Calu3 (cell line): ENCODE measurements at regions not wholly inside any gene's neighbourhood (a gene's known extent, or its start where the extent isn't known, plus 50 kb on each side); places are given as distances from the start of the nearest gene placed in this dataset.

Source experiments
- BruUV-seq: library from RNA; stranded (reverse); fragments of 400-500 nt; replicated peaks from 2 replicates; lab custom pipeline; 2021; lab: Mats Ljungman, UMichigan
- CTCF ChIA-PET: fragments of 300-600 bp; sonication (Branson Sonifier 250); formaldehyde crosslinking; loops from one replicate; lab custom pipeline; 2022; ENCODE audit warnings: antibody characterized with exemption; lab: Charles Lee
- DNase-seq: peaks from one replicate; pipeline ENCODE4 v3.0.0; 2022
- H3K27ac Mint-ChIP-seq: one replicate; pipeline ENCODE4 v1.8.0; 2022; ENCODE audit warnings: mixed read lengths; ENCODE audit not compliant: unreplicated experiment
- H3K27me3 Mint-ChIP-seq: one replicate; pipeline ENCODE4 v1.8.0; 2022; ENCODE audit warnings: mixed read lengths; ENCODE audit not compliant: unreplicated experiment
- H3K36me3 Mint-ChIP-seq: one replicate; pipeline ENCODE4 v1.8.0; 2022; ENCODE audit warnings: mild to moderate bottlenecking, moderate library complexity, mixed read lengths; ENCODE audit not compliant: insufficient read depth, unreplicated experiment
- H3K4me1 Mint-ChIP-seq: one replicate; pipeline ENCODE4 v1.8.0; 2022; ENCODE audit warnings: mild to moderate bottlenecking, low read depth, mixed read lengths; ENCODE audit not compliant: unreplicated experiment
- H3K4me3 Mint-ChIP-seq: one replicate; pipeline ENCODE4 v1.8.0; 2022; ENCODE audit warnings: mild to moderate bottlenecking, low read depth, moderate library complexity, mixed read lengths; ENCODE audit not compliant: unreplicated experiment
- H3K9me3 Mint-ChIP-seq: one replicate; pipeline ENCODE4 v1.8.0; 2022; ENCODE audit warnings: low read depth, mixed read lengths; ENCODE audit not compliant: unreplicated experiment
- intact Hi-C: fragments of 100-400 bp; cut with micrococcal nuclease; formaldehyde crosslinking; loops from one replicate; pipeline ENCODE4 v1.10.0; 2022; ENCODE audit not compliant: unreplicated experiment
- TF ChIP-seq, protein P1 (sequence below): fragments of 200-600 bp; IDR thresholded peaks from one replicate; pipeline ENCODE4 v1.8.0; 2022; ENCODE audit warnings: antibody characterized with exemption; ENCODE audit not compliant: unreplicated experiment

DNA sequence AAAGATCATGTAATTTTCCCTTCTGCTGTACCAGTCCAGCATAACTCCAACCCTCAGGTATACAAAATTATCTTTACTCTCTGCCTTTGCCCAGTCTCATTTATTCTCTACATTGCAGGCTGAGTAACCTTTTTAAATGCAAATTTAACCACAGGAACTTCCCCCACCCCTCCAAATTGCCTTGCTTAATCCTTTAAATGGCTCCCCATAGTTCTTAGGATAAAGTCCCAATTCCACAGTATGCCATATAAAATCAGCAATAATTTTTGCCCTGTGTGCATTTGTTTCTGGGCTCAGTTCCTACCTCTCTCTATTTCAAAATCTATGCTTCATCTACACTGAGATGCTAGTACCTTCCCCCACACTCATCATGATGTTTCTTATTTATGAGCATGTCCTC, 879.7 kb downstream of the RPA4 start:
- H3K4me3 Mint-ChIP-seq, result no peak overlapping the region

DNA sequence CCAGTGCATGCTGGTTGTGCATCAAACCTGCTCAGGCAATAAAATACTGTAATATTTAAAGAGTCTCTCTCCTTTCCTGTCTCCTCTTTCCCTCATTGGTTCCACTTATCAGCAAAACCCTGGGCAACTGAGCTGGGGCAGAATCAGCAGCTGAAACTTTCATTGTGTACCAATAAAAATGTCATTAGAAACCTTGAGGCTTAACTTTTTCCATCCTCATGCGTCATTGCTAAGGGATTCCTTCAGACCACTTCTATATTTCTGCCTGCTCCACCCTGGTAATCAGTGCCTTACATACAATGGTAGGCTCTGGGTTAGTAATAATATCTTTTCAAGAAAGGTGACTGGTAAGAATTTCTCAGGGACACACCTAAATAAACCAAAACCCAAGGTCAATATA, 880.3 kb downstream of the RPA4 start:
- DNase-seq, result no peak

More for the DNA sequence above, 879.7 kb downstream of the RPA4 start:
- H3K36me3 Mint-ChIP-seq, result no peaks in the 10 kb centered on the region
- intact Hi-C loops, result no loop called here
- H3K27me3 Mint-ChIP-seq, result no peaks in the 10 kb centered on the region
- DNase-seq, result no peak
- TF ChIP-seq, protein P1, sequence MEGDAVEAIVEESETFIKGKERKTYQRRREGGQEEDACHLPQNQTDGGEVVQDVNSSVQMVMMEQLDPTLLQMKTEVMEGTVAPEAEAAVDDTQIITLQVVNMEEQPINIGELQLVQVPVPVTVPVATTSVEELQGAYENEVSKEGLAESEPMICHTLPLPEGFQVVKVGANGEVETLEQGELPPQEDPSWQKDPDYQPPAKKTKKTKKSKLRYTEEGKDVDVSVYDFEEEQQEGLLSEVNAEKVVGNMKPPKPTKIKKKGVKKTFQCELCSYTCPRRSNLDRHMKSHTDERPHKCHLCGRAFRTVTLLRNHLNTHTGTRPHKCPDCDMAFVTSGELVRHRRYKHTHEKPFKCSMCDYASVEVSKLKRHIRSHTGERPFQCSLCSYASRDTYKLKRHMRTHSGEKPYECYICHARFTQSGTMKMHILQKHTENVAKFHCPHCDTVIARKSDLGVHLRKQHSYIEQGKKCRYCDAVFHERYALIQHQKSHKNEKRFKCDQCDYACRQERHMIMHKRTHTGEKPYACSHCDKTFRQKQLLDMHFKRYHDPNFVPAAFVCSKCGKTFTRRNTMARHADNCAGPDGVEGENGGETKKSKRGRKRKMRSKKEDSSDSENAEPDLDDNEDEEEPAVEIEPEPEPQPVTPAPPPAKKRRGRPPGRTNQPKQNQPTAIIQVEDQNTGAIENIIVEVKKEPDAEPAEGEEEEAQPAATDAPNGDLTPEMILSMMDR, result no peak
- BruUV-seq, result no TSS peak
- CTCF ChIA-PET, result no interaction called here
- no peaks in the 10 kb centered on the region for H3K4me1 Mint-ChIP-seq
- H3K27ac Mint-ChIP-seq, result no peak overlapping the region
- no peaks in the 10 kb centered on the region for H3K9me3 Mint-ChIP-seq

DNA sequence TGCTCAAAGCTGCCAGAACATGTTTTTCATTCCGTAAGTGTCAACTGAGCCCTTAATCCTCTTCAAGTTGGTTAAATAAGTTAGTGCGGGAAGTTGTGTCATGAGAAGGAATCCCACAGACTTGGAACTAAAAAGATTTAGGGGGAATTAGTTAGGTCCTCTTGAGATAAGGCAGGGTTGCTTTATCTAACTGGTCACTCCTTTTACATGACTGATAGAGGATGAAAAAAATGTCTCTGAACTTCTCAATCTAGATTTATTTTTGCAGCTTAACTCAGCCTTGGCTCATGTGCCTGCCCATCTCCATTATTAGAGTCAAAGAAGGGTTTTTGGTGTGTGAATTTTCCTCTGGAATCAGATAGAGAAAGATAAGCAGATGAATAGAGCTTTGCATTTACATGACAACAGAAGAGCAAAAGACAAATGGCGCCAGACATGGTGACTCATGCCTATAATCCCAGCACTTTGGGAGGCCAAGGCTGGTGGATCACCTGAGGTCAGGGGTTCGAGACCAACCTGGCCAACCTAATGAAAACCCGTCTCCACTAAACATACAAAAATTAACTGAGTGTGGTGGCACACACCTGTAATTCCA, 882.9 kb downstream of the RPA4 start:
- Mint-ChIP-seq H3K4me1 (no peaks in the 10 kb centered on the region), H3K36me3 (no peaks in the 10 kb centered on the region), H3K27me3 (no peaks in the 10 kb centered on the region), H3K27ac (no peak overlapping the region), H3K9me3 (no peaks in the 10 kb centered on the region), H3K4me3 (no peak overlapping the region)
- CTCF ChIA-PET, result no interaction called here
- intact Hi-C loops, result no loop called here
- TF ChIP-seq, protein P1, result no peak
- no TSS peak for BruUV-seq
- DNase-seq, result no peak

More for the DNA sequence above, 880.3 kb downstream of the RPA4 start:
- Mint-ChIP-seq H3K36me3 (no peaks in the 10 kb centered on the region), H3K27ac (no peak overlapping the region), H3K27me3 (no peaks in the 10 kb centered on the region), H3K4me3 (no peak overlapping the region), H3K4me1 (no peaks in the 10 kb centered on the region), H3K9me3 (no peaks in the 10 kb centered on the region)
- TF ChIP-seq, protein P1, result no peak
- CTCF ChIA-PET, result no interaction called here
- BruUV-seq, result no TSS peak
- intact Hi-C loops, result no loop called here

DNA sequence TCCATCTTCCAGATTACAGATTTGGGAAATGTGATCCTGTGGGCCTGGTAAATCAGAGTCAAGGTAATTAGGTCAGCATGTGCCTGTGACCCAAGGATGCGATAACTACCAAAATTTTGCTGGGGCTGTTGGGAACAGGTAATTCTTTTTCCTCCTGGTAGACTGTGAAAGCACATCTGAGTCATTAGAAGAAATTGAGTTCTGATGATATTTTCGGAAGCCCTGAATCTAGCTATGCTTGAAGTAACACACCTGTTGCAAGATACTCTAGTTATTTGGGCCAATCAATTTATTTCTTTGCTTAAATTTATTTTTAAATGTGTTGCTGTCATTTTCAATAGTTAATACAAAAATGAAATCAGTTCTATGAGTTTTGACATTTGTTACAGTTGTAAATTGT, 903.6 kb downstream of the RPA4 start:
- Mint-ChIP-seq H3K27ac (no peak overlapping the region), H3K4me1 (no peaks in the 10 kb centered on the region), H3K4me3 (no peak overlapping the region), H3K36me3 (no peaks in the 10 kb centered on the region), H3K27me3 (no peaks in the 10 kb centered on the region), H3K9me3 (no peaks in the 10 kb centered on the region)
- TF ChIP-seq, protein P1, result no peak
- DNase-seq, result no peak
- BruUV-seq, result no TSS peak
- intact Hi-C loops, result no loop called here
- CTCF ChIA-PET, result no interaction called here
